Skin epidermis (tissue), 12 donors: ENCODE measurements at regions not wholly inside any gene's neighbourhood (a gene's known extent, or its start where the extent isn't known, plus 50 kb on each side); places are given as distances from the start of the nearest gene placed in this dataset.
"Not testable (repeated sequence)": the region's sequence is repeated elsewhere in the genome, so short reads cannot be mapped to it uniquely, and the experiment has no call there.

ENCODE experiments used
- H3K27ac ChIP-seq, 21 experiments: fragments of 200-600 bp; sonication (generic) in 11 of 21; one replicate each; pipeline ENCODE4 v1.5.0; 2020; ENCODE audit warnings: mild to moderate bottlenecking in 3 of 21, inconsistent platforms in 2 of 21, moderate library complexity in 2 of 21
- H3K4me3 ChIP-seq, 7 experiments: fragments of 200-600 bp; sonication (generic) in 2 of 7; one replicate each; pipeline ENCODE4 v1.5.0; 2020; ENCODE audit warnings: inconsistent platforms in 2 of 7, mild to moderate bottlenecking in 2 of 7, moderate library complexity in 1 of 7

GRCh38 chr12:42030588-42030987, 114.1 kb downstream of the GXYLT1 start:
- no peak overlapping the region for H3K4me3 ChIP-seq
- H3K27ac ChIP-seq: no peak overlapping the region

DNA sequence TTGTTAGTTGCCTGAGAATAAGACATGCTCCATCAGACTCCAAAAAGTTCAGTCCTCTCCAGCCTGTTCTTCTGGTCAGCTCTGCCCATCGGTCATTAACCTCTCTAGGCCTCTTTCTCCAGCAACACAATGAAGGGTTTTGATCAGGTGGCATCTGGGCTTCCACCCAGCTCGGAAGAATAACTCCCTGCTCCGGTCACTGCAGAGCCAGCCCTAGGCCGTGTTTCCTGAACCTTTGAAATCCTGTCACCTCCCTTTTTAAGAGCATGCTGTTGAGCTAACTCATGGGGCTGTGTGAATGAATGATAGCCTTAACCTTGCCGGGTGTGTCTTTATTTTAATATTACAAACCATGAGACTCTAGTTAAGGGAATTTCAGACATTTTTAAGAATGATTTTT, 117.1 kb downstream of the GXYLT1 start:
- no peak overlapping the region for H3K4me3 ChIP-seq
- no peak overlapping the region for H3K27ac ChIP-seq

DNA sequence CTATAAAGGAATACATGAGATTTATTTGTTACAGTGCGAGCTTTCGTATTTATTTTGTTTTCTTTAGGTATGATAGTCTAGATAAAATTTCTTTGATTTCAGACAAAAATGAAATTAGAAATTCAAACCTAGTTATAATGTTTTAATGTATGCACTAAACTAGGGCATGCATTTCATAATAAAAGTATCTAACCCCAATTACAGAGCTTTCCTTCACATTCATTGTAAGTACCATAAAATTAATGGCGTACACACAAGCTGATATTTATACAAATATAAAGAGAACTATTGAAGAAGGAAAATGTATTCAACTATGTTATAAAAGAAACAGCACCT, 120.2 kb downstream of the GXYLT1 start:
- H3K4me3 ChIP-seq: peak overlapping the region in 1 of 7 experiments; percentile 6

DNA sequence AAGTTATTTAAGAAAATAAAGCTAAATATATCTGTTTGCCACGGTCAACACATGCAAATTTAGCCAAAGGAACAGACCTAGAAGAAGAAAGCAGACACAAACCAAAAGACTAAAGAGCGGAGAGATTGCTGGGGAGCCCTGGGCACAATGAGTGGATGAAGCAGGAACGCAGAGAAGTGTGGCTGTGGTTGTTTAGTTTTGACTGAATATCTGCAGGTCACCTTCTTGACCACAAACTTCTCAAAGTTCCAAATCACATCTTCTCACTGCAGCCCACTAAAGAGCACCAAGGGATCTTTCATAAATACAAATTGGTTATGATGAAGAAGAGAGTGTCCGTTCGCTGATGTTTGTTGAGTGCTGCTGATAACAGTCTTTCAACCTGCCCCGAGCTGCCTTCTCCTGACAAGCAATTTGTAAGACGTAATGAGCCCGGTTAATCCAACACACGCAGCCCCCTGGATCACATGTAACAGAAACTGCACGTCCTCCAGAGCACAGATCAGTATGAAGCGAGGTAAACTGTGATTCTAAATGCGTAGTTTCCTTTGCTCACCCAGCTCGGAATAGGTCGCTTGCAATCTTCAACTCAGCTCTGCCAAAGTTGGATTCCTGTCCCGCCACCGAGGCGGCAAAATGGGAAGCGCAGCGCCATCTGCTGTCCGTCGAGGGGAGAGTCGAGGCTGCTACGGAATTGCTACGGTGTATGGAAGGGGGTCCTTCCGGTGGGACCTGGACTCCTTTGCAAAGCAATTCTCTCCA, 120.8 kb downstream of the GXYLT1 start:
- Histone ChIP-seq H3K4me3 (peak overlapping the region in 5 of 7 experiments; percentile 5 to 27 (median 14)), H3K27ac (no peak overlapping the region)

More for the DNA sequence above, 120.2 kb downstream of the GXYLT1 start:
- no peak overlapping the region for H3K27ac ChIP-seq

- not testable (repeated sequence) for H3K27ac ChIP-seq, H3K4me3 ChIP-seq
These were observed 122.7 kb downstream of the GXYLT1 start for GRCh38 chr12:42021937-42022336.

GRCh38 chr12:42021469-42021868, 123.2 kb downstream of the GXYLT1 start:
- H3K27ac ChIP-seq: no peak overlapping the region
- H3K4me3 ChIP-seq: no peak overlapping the region

- no peak overlapping the region for H3K27ac ChIP-seq
These were observed 124.4 kb downstream of the GXYLT1 start for GRCh38 chr12:42020226-42020625.

DNA sequence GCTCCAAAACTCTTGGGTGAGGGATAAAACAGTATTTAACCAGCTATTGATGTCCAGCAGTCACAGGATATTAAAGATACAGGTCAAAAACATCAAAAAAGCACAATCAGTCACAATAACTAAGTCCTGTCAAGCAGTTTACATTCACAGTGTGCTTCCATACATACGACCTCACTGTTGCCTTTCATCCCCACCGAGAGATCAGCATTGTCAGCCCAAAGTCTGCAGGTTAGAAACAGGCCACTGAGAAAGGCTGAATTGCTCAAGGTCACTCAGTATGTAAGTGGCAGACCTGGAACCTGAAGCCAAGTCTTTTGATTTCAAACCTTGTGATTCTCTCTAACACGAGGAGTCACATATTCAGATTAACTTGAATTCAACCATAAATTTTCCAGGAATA, 124.9 kb downstream of the GXYLT1 start:
- H3K27ac ChIP-seq: no peak overlapping the region

More at GRCh38 chr12:42020226-42020625, 124.4 kb downstream of the GXYLT1 start:
- no peak overlapping the region for H3K4me3 ChIP-seq

DNA sequence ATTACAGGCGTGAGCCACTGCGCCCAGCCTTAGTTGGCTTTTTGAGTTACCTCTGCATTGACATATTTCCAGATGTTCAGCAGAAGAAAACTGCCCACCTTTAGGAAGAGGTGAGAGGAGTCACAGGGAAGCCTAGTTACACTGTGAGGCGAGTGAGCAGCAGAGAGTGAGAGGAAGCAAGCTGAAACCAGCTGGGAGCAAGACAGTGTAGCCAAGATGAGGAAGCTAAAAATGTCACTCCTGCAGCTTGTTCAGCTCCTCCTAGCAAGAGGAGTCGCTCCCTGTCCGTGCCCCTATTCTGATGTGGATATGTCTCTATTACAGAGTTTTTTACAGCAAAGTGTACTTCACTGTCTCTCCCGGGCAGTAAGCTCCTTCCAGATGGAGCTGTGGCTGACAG, 127.6 kb downstream of the GXYLT1 start:
- no peak overlapping the region for H3K27ac ChIP-seq
- H3K4me3 ChIP-seq: no peak overlapping the region

More for the DNA sequence above, 124.9 kb downstream of the GXYLT1 start:
- no peak overlapping the region for H3K4me3 ChIP-seq

- no peak overlapping the region for H3K27ac ChIP-seq
- no peak overlapping the region for H3K4me3 ChIP-seq
These were observed 129.6 kb downstream of the GXYLT1 start for GRCh38 chr12:42015051-42015461.

DNA sequence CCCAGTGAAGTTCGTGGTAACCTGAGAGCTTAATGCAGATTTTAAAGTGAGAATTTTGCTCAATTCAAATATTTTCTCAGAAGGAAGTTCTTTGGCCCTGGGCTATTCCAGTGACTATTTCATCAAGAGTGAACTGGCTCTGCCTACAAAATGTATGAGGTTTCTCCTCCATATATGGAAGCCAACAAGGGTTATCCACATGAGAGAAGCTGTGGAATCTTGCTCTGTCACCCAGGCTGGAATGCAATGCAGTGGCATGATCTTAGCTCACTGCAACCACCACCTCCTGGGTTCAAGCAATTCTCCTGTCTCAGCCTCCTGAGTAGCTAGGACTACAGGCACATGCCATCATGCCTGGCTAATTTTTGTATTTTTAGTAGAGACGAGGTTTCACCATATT, 132.2 kb downstream of the GXYLT1 start:
- H3K27ac ChIP-seq: not testable (repeated sequence)

GRCh38 chr12:42010715-42011114, 134.0 kb downstream of the GXYLT1 start:
- H3K27ac ChIP-seq: no peak overlapping the region
- H3K4me3 ChIP-seq: no peak overlapping the region

More for the DNA sequence above, 132.2 kb downstream of the GXYLT1 start:
- H3K4me3 ChIP-seq: not testable (repeated sequence)

- Histone ChIP-seq H3K27ac (no peak overlapping the region), H3K4me3 (no peak overlapping the region)
These were observed 134.4 kb downstream of the GXYLT1 start for GRCh38 chr12:42010257-42010656.

DNA sequence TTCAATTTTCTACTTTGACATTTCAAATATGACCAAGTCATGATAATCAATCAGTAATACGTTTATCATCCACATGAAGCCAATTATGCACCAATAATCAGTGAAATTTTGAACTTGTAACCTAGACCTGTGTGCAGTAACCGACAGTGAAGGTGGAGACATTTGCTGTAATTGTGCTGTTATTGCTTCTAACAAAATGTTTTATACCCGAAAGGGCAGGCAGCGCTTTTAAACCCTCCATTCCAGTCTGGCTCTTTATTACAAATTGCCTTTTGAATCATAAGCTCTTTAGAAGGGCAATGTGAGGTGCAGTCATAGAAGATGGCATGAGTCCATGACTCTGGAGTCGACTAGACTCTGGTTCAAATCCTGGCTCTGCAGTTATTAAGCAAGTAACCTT, 135.7 kb downstream of the GXYLT1 start:
- H3K27ac ChIP-seq: no peak overlapping the region
- no peak overlapping the region for H3K4me3 ChIP-seq

DNA sequence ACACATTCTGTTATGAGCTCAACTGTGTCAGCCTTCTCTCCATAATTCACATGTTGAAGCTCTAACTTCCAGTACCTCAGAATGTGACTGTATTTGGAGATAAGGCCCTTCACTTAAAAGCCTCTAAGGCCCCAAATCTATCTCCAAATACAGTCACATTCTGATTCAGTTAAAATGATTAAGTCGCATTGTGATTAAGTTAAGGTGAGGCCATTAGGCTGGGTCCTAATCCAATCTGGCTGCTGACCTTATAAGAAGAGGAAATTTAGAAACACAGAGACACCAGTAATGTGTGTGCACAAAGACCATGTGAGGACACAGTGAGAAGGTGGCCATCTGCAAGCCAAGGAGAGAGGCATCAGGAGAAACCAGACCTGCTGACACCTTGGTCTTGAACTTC, 141.6 kb downstream of the GXYLT1 start:
- H3K27ac ChIP-seq: no peak overlapping the region
- no peak overlapping the region for H3K4me3 ChIP-seq

DNA sequence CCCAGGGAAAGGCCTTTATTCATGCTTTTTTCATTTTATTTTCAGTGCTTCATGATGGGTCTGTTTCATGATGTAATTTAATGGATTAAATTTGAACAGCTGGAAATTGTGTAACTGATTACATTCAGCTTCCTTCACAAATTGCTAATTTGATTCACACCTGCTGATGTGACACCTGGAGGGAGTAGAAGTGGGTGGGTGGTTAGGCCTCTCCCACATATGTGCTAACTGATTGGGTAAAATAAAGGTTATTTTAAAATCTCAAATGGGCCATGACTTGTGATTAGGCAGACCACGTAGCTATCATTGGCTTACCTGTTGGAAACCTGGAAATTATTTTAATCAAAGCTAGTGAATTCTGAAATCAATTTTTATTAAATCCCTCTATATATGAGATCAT, 142.1 kb downstream of the GXYLT1 start:
- Histone ChIP-seq H3K27ac (no peak overlapping the region), H3K4me3 (no peak overlapping the region)

DNA sequence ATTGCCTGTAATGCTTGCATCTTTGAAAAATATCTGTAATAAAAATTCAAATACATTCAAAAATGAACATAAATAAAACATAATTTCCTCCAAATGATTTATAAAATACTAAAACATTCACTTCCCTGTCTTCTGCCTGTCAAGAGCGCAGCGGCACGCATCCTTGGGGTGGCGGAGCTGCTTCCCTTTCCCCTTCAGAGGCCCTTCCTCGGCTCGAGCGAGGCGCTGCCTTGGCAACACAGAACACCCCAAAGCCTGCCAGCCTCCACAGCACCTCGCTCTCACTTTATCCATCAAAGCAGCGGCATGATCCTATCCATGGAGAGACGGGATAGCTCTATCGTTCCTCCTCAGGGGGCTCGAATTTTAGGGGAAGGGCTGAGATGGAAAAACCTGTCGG, 146.2 kb downstream of the GXYLT1 start:
- H3K27ac ChIP-seq: no peak overlapping the region

GRCh38 chr12:41993283-41993682, 151.4 kb downstream of the GXYLT1 start:
- Histone ChIP-seq H3K4me3 (no peak overlapping the region), H3K27ac (no peak overlapping the region)

More for the DNA sequence above, 146.2 kb downstream of the GXYLT1 start:
- H3K4me3 ChIP-seq: no peak overlapping the region

DNA sequence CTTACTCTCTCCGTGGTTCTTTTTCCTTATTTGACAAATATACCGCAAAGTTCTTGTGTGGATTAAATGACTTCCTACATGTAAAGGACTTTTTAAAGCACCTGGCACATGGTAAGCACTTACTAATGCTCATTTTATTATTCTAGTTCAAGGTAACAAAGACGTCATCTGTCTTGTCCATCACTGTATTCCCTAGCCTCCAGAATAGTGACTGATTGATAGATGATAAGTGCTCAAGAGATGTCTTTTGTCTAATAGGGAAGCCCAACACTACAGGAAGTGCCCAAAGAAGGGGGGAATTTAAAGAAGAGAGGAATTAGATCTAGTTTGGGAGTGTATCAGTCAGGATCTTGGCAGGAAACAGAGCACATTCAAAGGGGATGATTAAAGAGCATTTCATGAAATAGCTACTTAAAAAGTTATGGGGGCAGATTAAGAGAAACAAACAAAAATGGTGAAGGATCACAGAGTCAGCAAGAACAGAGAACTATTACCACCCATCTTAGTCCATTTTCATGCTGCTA, 151.9 kb downstream of the GXYLT1 start:
- Histone ChIP-seq H3K27ac (no peak overlapping the region), H3K4me3 (no peak overlapping the region)

DNA sequence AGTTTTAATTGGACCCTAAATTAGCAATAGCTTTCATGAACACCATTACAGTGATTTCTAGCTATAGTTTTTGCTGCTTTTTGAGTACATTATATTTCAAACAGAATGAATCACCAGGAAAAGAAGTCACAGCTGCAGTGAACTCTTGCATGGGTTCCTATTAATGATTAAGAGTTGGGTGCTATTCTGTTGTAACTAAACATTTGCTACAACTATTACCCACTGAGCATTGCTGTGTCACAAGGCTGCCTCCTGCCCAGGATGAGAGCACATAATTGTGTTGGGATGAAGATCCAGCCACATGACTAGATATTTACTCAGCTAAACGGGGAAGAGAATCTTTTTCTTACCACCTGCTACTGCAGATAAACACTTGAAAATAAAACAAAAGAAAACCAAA, 152.7 kb downstream of the GXYLT1 start:
- Histone ChIP-seq H3K4me3 (no peak overlapping the region), H3K27ac (no peak overlapping the region)

GRCh38 chr12:41988715-41989114, 156.0 kb downstream of the GXYLT1 start:
- no peak overlapping the region for H3K4me3 ChIP-seq
- no peak overlapping the region for H3K27ac ChIP-seq

DNA sequence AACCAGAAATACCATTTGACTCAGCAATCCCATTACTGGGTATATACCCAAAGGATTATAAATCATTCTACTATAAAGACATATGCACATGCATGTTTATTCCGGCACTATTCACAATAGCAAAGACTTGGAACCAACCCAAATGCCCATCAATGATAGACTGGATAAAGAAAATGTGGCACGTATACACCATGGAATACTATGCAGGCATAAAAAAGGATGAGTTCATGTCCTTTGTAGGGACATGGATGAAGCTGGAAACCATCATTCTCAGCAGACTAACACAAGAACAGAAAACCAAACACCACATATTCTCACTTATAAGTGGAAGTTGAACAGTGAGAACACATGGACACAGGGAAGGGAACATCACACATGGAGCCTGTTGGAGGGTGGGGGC, 158.2 kb downstream of the GXYLT1 start:
- not testable (repeated sequence) for H3K4me3 ChIP-seq, H3K27ac ChIP-seq
